ENCODE measurements at regions not wholly inside any gene's neighbourhood (a gene's known extent, or its start where the extent isn't known, plus 50 kb on each side); places are given as distances from the start of the nearest gene placed in this dataset.

- H3K14ac ChIP-seq (replicated peaks; ENCODE audit: low read depth, low read length): no peak overlapping the region
- no peak overlapping the region for H4K8ac ChIP-seq (ENCODE audit: low read depth in 2 of 2, low read length in 2 of 2)
- H3K4me3 ChIP-seq (ENCODE audit: insufficient read depth, low read depth, low read length): no peak overlapping the region
- H3K79me1 ChIP-seq (ENCODE audit: low read depth in 1 of 2, low read length in 2 of 2): no peaks in the 10 kb centered on the region
- in situ Hi-C loops (cut with MboI; ENCODE audit: low sequenced_read_pairs) (no loop called here), dilution Hi-C loops (cut with HindIII; ENCODE audit: low sequenced_read_pairs, unreplicated experiment) (no loop called here), intact Hi-C loops (cut with micrococcal nuclease) (no loop called here)
- H3K4me1 ChIP-seq (ENCODE audit: control insufficient read depth, insufficient read depth, low read length): peaks cover 3% of the 10 kb centered on the region
- no peak overlapping the region for H3K23ac ChIP-seq (ENCODE audit: low read depth, low read length)
- TF ChIP-seq POLR2A (IDR thresholded peaks at IDR 0.05; ENCODE audit: low read depth, low read length) (no peak), SMC3 (IDR thresholded peaks at IDR 0.05; ENCODE audit: low read depth, low read length) (no peak), MAZ (IDR thresholded peaks at IDR 0.05; ENCODE audit: borderline replicate concordance, low read depth, low read length) (no peak), RAD21 (IDR thresholded peaks at IDR 0.05; ENCODE audit: low read length) (no peak), RFX5 (IDR thresholded peaks at IDR 0.05; ENCODE audit: low read depth, low read length) (no peak), CTCF (conservative IDR thresholded peaks at IDR 0.05; ENCODE audit: low read depth, low read length) (no peak), CEBPB (IDR thresholded peaks at IDR 0.05; ENCODE audit: low read depth, low read length) (no peak), FOS (IDR thresholded peaks at IDR 0.05; ENCODE audit: low read depth, low read length) (no peak), USF2 (IDR thresholded peaks at IDR 0.05; ENCODE audit: low read depth, low read length) (no peak), MAFK (IDR thresholded peaks at IDR 0.05; ENCODE audit: low read depth, low read length) (no peak), MXI1 (IDR thresholded peaks at IDR 0.05; ENCODE audit: borderline replicate concordance, low read depth, low read length) (no peak)
- peak overlapping the region; percentile 39; the same call in 1 of the 2 replicates for H3K18ac ChIP-seq (ENCODE audit: low read depth, low read length)
- H4K5ac ChIP-seq (ENCODE audit: low read depth, low read length): no peak overlapping the region
- no peak overlapping the region for H3K9ac ChIP-seq (ENCODE audit: low read depth, low read length)
- no peak overlapping the region for H3K4me2 ChIP-seq (ENCODE audit: low read depth, low read length)
- no peak overlapping the region for H2BK20ac ChIP-seq (ENCODE audit: low read depth, low read length)
- CTCF ChIA-PET: interaction anchor here (0.8 kb wide), 1 partner anchor 16 kb away, joined by 3 read pairs; no protein-coding TSS in a partner anchor
- ATAC-seq (ENCODE audit: low read depth): no peak
- no peaks in the 10 kb centered on the region for H3K9me3 ChIP-seq (ENCODE audit: control insufficient read depth, insufficient read depth, low read length)
- BruUV-seq (replicated peaks): no TSS peak
- H3K9me1 ChIP-seq (ENCODE audit: insufficient read depth, low read length): peaks cover 3% of the 10 kb centered on the region
- no peaks in the 10 kb centered on the region for H3K27me3 ChIP-seq (ENCODE audit: control insufficient read depth, insufficient read depth, low read length)
- WGBS, 2 experiments (ENCODE audit: extremely low coverage in 2 of 2, insufficient read length in 1 of 2): no CpG with 5 or more reads among the region's 1 CpG
- H2AK9ac ChIP-seq (replicated peaks; ENCODE audit: low read depth, low read length, poor library complexity): no peak overlapping the region
- no peak overlapping the region for H3K27ac ChIP-seq (ENCODE audit: insufficient read depth, low read length)
- no peak overlapping the region for H2AK5ac ChIP-seq (ENCODE audit: low read depth, low read length)
- H3K36me3 ChIP-seq (ENCODE audit: control insufficient read depth, insufficient read depth, low read length): no peaks in the 10 kb centered on the region
- no peak overlapping the region for H4K91ac ChIP-seq (ENCODE audit: insufficient read depth, low read depth, low read length)
- no peak overlapping the region for H2BK5ac ChIP-seq (ENCODE audit: low read depth, low read length, poor library complexity, severe bottlenecking)
- no peaks in the 10 kb centered on the region for H4K20me1 ChIP-seq (ENCODE audit: insufficient read depth, low read length)
- H2BK120ac ChIP-seq (ENCODE audit: low read depth, low read length): no peak overlapping the region
- no peak overlapping the region for H2BK15ac ChIP-seq (ENCODE audit: low read depth, low read length)
- no peak overlapping the region for H2AFZ ChIP-seq (replicated peaks; ENCODE audit: low read length, poor library complexity)
- H3K4ac ChIP-seq (ENCODE audit: low read depth, low read length): no peak overlapping the region
- POLR2A ChIA-PET (ENCODE audit: unreplicated experiment): no interaction called here
- DNase-seq: no peak
- no peak overlapping the region for H3K56ac ChIP-seq (ENCODE audit: extremely low read depth, insufficient read depth, low read length)
Observed at GRCh38 chr4:124954046-124954445, 241.5 kb upstream of the ANKRD50 start.

All from IMR-90 (cell line).